ENCODE measurements at regions not wholly inside any gene's neighbourhood (a gene's known extent, or its start where the extent isn't known, plus 50 kb on each side); places are given as distances from the start of the nearest gene placed in this dataset.

DNA sequence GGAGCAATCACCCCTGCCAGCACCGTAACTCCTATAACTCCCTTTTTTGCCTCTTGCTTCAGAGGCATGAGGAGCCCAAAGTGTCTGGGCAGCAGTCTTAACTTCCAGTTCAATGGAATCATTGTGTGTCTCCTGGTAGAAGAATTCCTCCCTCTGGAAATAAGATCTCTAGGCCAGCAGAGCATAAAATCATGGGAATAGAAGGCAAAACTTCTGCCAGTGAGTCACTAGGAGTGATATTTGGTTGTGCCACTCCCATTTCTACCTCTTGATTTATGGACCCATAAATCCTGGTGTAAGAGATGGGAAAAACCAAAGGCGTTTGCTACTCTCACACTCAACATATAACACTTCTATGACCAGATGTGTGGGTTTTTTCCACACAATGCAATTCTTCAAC, 104.9 kb upstream of the FAM180A start:
- H3K36me3 ChIP-seq (ENCODE audit: insufficient read depth, low read length), result no peaks in the 10 kb centered on the region
- H3K9me3 ChIP-seq (ENCODE audit: low read length), result no peaks in the 10 kb centered on the region
- H3K4me1 ChIP-seq (ENCODE audit: low read length), result peaks cover 9% of the 10 kb centered on the region
- H3K4me3 ChIP-seq (ENCODE audit: low read length), result no peak overlapping the region
- no peaks in the 10 kb centered on the region for H3K79me2 ChIP-seq (ENCODE audit: low read length)
- no peak overlapping the region for H3K27ac ChIP-seq (ENCODE audit: low read length)
- DNase-seq, result no peak
- no peak overlapping the region for H3K4me2 ChIP-seq (ENCODE audit: low read depth, low read length, poor library complexity, severe bottlenecking)
- no peak overlapping the region for H2AFZ ChIP-seq (ENCODE audit: low read length)
- no peaks in the 10 kb centered on the region for H4K20me1 ChIP-seq (ENCODE audit: insufficient read depth, low read depth, low read length)
- no peak overlapping the region for H3K9ac ChIP-seq (ENCODE audit: low read length)
- no peaks in the 10 kb centered on the region for H3K27me3 ChIP-seq (ENCODE audit: low read length)
- no peaks in the 10 kb centered on the region for H3K9me2 ChIP-seq (replicated peaks; ENCODE audit: insufficient read depth, low read length)

DNA sequence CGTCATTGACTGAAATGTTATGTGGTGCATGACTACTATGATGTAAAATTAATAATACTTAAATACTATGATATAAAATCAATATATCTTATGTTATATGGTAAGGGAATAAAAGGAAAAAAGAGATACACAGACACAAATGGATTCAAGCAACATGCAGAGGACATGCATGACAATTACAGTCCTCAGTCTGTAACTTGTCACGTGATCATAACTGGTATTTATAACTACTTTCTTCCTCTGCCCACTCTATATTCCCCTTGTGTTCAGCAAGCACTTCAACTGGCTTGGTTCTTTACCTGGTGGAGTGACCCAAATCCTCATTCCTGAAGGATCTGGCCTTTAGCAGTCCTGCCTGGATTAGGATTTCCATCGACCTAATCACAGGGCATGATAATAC, 104.4 kb upstream of the FAM180A start:
- Histone ChIP-seq H2AFZ (ENCODE audit: low read length) (no peak overlapping the region), H3K9me3 (ENCODE audit: low read length) (no peaks in the 10 kb centered on the region), H3K4me2 (ENCODE audit: low read depth, low read length, poor library complexity, severe bottlenecking) (no peak overlapping the region), H3K9me2 (replicated peaks; ENCODE audit: insufficient read depth, low read length) (no peaks in the 10 kb centered on the region), H3K4me1 (ENCODE audit: low read length) (peaks cover 9% of the 10 kb centered on the region), H3K4me3 (ENCODE audit: low read length) (no peak overlapping the region), H4K20me1 (ENCODE audit: insufficient read depth, low read depth, low read length) (no peaks in the 10 kb centered on the region), H3K36me3 (ENCODE audit: insufficient read depth, low read length) (no peaks in the 10 kb centered on the region), H3K9ac (ENCODE audit: low read length) (no peak overlapping the region), H3K79me2 (ENCODE audit: low read length) (no peaks in the 10 kb centered on the region), H3K27me3 (ENCODE audit: low read length) (no peaks in the 10 kb centered on the region), H3K27ac (ENCODE audit: low read length) (no peak overlapping the region)
- no peak for DNase-seq

DNA sequence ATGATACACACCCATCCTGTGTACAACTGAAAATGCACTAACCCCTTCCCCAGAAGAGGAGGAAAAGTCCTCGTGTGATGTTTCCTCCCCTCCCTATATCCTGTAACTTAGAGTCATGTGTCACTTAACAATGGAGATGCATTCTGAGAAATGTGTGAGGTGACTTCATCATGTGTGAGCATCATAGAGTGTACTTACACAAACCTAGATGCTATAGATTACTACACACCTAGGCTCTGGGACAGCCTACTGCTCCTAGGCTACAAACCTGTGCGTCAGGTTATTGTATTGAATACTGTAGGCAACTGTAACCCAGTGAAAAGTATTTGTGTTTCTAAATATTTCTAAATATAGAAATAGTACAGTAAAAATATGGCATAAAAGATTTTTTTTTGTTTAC, 98.6 kb upstream of the FAM180A start:
- no peaks in the 10 kb centered on the region for H3K9me2 ChIP-seq (replicated peaks; ENCODE audit: insufficient read depth, low read length)
- no peaks in the 10 kb centered on the region for H3K36me3 ChIP-seq (ENCODE audit: insufficient read depth, low read length)
- H3K4me2 ChIP-seq (ENCODE audit: low read depth, low read length, poor library complexity, severe bottlenecking), result no peak overlapping the region
- no peaks in the 10 kb centered on the region for H3K79me2 ChIP-seq (ENCODE audit: low read length)
- no peak overlapping the region for H3K4me3 ChIP-seq (ENCODE audit: low read length)
- H3K27ac ChIP-seq (ENCODE audit: low read length), result no peak overlapping the region
- H3K27me3 ChIP-seq (ENCODE audit: low read length), result no peaks in the 10 kb centered on the region
- no peaks in the 10 kb centered on the region for H3K9me3 ChIP-seq (ENCODE audit: low read length)
- no peak overlapping the region for H2AFZ ChIP-seq (ENCODE audit: low read length)
- H4K20me1 ChIP-seq (ENCODE audit: insufficient read depth, low read depth, low read length), result no peaks in the 10 kb centered on the region
- H3K4me1 ChIP-seq (ENCODE audit: low read length), result peaks cover 11% of the 10 kb centered on the region
- no peak overlapping the region for H3K9ac ChIP-seq (ENCODE audit: low read length)
- DNase-seq, result no peak

DNA sequence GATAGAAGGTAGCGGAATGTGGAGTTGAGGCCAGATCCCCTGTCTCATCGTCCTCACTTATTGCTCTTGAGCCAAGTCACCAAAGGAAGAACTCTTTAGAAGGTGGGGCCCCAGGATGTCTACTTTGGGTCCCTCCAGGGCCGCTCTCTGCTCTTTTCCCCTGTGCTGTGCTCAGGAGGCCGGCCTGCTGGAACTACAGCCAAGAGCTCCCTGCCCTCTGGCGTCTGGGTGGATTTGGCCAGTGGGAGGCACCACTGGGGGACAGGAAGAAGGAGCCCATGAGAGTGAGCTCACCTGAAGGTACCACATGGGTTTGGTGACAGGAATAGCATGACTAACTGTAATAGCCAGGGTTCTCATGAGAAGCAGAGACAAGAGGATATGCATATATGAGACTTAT, 97.7 kb upstream of the FAM180A start:
- no peaks in the 10 kb centered on the region for H3K9me2 ChIP-seq (replicated peaks; ENCODE audit: insufficient read depth, low read length)
- H3K79me2 ChIP-seq (ENCODE audit: low read length), result no peaks in the 10 kb centered on the region
- no peaks in the 10 kb centered on the region for H4K20me1 ChIP-seq (ENCODE audit: insufficient read depth, low read depth, low read length)
- no peaks in the 10 kb centered on the region for H3K27me3 ChIP-seq (ENCODE audit: low read length)
- H3K9ac ChIP-seq (ENCODE audit: low read length), result no peak overlapping the region
- H3K27ac ChIP-seq (ENCODE audit: low read length), result no peak overlapping the region
- H2AFZ ChIP-seq (ENCODE audit: low read length), result no peak overlapping the region
- H3K4me3 ChIP-seq (ENCODE audit: low read length), result no peak overlapping the region
- H3K4me1 ChIP-seq (ENCODE audit: low read length), result peaks cover 15% of the 10 kb centered on the region
- H3K4me2 ChIP-seq (ENCODE audit: low read depth, low read length, poor library complexity, severe bottlenecking), result no peak overlapping the region
- no peaks in the 10 kb centered on the region for H3K9me3 ChIP-seq (ENCODE audit: low read length)
- no peaks in the 10 kb centered on the region for H3K36me3 ChIP-seq (ENCODE audit: insufficient read depth, low read length)
- no peak for DNase-seq

DNA sequence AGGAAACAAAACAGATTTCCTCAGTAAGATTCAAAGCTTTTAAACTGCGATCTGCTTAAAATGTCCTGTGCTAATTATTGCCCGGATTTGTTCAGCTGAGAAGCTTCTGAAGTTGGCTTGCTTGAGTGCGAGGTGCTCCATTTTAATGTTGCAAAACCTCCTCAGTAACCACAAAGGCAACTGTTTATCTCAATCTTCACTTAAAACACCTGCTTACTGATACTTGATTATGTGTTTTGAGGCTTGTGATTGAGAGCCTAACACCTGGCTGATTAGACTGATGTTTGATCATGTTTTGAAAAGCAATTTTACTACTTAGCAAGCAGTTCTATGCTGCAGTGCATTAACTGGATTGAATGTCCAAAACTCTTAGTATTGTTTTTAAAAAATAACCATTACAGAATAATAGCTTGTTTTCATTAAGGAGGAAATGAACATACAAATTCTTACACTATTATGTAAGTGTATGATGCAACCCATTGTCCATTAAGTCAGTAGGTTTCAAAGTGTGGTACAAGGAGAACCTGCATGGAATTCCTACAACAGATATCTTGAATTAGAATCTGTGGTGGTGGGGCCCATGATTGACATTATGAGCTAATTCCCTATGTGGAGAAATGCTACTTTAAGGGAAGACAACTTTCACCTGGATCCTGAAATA, 96.9 kb upstream of the FAM180A start:
- Histone ChIP-seq H3K4me2 (ENCODE audit: low read depth, low read length, poor library complexity, severe bottlenecking) (no peak overlapping the region), H3K27ac (ENCODE audit: low read length) (no peak overlapping the region), H3K27me3 (ENCODE audit: low read length) (no peaks in the 10 kb centered on the region), H3K9me2 (replicated peaks; ENCODE audit: insufficient read depth, low read length) (no peaks in the 10 kb centered on the region), H3K36me3 (ENCODE audit: insufficient read depth, low read length) (no peaks in the 10 kb centered on the region), H3K4me1 (ENCODE audit: low read length) (peaks cover 15% of the 10 kb centered on the region), H2AFZ (ENCODE audit: low read length) (no peak overlapping the region), H3K9ac (ENCODE audit: low read length) (no peak overlapping the region), H3K4me3 (ENCODE audit: low read length) (no peak overlapping the region), H3K9me3 (ENCODE audit: low read length) (no peaks in the 10 kb centered on the region), H3K79me2 (ENCODE audit: low read length) (no peaks in the 10 kb centered on the region), H4K20me1 (ENCODE audit: insufficient read depth, low read depth, low read length) (no peaks in the 10 kb centered on the region)
- DNase-seq, result no peak

DNA sequence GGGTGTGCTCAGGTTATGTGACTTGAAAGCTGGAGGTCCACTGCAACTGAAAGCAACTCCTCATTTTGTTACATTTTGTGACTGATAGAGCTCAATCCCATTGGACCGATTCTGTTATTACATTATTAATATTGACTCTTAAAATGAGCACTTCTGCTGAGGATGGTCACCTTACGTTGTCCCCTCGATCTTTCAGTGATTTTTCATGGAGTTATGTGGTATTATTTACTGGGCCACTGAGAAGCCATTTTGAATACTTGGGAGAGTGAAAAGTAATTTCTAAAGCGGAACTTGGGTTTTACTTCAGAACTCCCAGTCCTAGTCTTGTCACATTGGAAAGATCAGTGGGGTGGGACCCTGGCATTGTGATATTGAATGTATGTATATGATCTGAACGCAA, 96.3 kb upstream of the FAM180A start:
- no peak overlapping the region for H3K4me3 ChIP-seq (ENCODE audit: low read length)
- H3K9me2 ChIP-seq (replicated peaks; ENCODE audit: insufficient read depth, low read length), result no peaks in the 10 kb centered on the region
- no peaks in the 10 kb centered on the region for H3K9me3 ChIP-seq (ENCODE audit: low read length)
- H3K36me3 ChIP-seq (ENCODE audit: insufficient read depth, low read length), result no peaks in the 10 kb centered on the region
- DNase-seq, result no peak
- H4K20me1 ChIP-seq (ENCODE audit: insufficient read depth, low read depth, low read length), result no peaks in the 10 kb centered on the region
- H2AFZ ChIP-seq (ENCODE audit: low read length), result no peak overlapping the region
- H3K9ac ChIP-seq (ENCODE audit: low read length), result no peak overlapping the region
- no peaks in the 10 kb centered on the region for H3K27me3 ChIP-seq (ENCODE audit: low read length)
- H3K27ac ChIP-seq (ENCODE audit: low read length), result no peak overlapping the region
- peaks cover 15% of the 10 kb centered on the region for H3K4me1 ChIP-seq (ENCODE audit: low read length)
- H3K4me2 ChIP-seq (ENCODE audit: low read depth, low read length, poor library complexity, severe bottlenecking), result no peak overlapping the region
- H3K79me2 ChIP-seq (ENCODE audit: low read length), result no peaks in the 10 kb centered on the region

DNA sequence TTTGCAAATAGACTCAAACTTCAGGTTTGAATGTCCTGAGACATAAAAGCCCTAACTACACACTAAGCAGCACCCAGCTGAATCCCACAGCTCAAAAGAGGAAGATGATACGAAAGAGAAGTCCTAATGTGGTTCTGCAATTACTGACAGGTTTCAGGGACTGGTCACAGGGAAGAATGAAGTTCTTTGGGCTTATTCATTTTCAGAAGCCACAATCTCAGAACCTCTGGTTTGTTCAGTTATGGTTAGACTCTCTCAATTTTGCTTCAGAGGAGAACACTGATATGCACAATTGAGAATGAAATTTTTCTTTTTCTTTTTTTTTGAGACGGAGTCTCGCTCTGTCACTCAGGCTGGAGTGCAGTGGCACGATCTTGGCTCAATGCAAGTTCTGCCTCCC, 94.6 kb upstream of the FAM180A start:
- H3K4me2 ChIP-seq (ENCODE audit: low read depth, low read length, poor library complexity, severe bottlenecking), result no peak overlapping the region
- H3K36me3 ChIP-seq (ENCODE audit: insufficient read depth, low read length), result no peaks in the 10 kb centered on the region
- no peaks in the 10 kb centered on the region for H3K9me3 ChIP-seq (ENCODE audit: low read length)
- no peak overlapping the region for H3K4me3 ChIP-seq (ENCODE audit: low read length)
- H4K20me1 ChIP-seq (ENCODE audit: insufficient read depth, low read depth, low read length), result no peaks in the 10 kb centered on the region
- DNase-seq, result peak; percentile 60
- no peaks in the 10 kb centered on the region for H3K27me3 ChIP-seq (ENCODE audit: low read length)
- no peak overlapping the region for H2AFZ ChIP-seq (ENCODE audit: low read length)
- H3K9me2 ChIP-seq (replicated peaks; ENCODE audit: insufficient read depth, low read length), result no peaks in the 10 kb centered on the region
- no peak overlapping the region for H3K27ac ChIP-seq (ENCODE audit: low read length)
- peaks cover 15% of the 10 kb centered on the region for H3K4me1 ChIP-seq (ENCODE audit: low read length)
- no peaks in the 10 kb centered on the region for H3K79me2 ChIP-seq (ENCODE audit: low read length)
- no peak overlapping the region for H3K9ac ChIP-seq (ENCODE audit: low read length)

DNA sequence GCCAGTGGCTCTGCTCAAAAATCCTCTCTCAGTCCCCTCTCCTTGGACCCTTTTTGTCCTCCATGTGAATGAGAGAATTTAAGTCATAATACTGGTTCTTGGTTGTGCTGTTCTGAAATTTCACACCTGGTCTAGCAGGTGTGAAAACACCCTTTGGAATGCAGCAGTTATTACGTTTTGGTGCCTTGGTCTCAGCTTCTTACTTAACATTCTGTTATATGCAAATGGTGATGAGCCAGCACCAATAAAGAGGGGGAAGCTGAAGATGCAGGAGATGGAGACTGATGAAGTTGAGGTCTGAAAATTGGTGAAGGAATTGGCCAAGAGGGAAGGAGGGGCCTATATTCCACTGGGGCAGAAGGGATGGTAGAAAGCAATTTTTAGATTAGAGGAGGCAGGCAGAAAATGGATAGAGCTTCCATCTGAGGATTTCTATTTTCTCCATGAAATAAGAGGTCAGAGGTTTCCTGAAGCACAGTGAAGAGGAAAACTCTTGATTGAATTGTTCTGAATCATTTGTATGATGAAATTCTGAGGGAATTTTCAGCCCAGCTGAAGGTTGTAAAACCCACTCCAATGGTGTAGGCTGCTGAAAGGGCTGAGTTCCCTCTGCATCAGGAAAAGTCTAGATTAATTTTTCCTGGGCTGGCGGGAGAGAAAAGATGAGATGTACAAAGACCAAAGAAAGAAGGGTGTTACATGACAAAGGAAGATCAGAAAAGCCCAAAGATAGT, 94.0 kb upstream of the FAM180A start:
- Histone ChIP-seq H4K20me1 (ENCODE audit: insufficient read depth, low read depth, low read length) (no peaks in the 10 kb centered on the region), H3K36me3 (ENCODE audit: insufficient read depth, low read length) (no peaks in the 10 kb centered on the region), H3K4me3 (ENCODE audit: low read length) (no peak overlapping the region), H3K27me3 (ENCODE audit: low read length) (no peaks in the 10 kb centered on the region), H3K9me3 (ENCODE audit: low read length) (no peaks in the 10 kb centered on the region), H3K79me2 (ENCODE audit: low read length) (no peaks in the 10 kb centered on the region), H3K4me1 (ENCODE audit: low read length) (peaks cover 15% of the 10 kb centered on the region), H2AFZ (ENCODE audit: low read length) (no peak overlapping the region), H3K4me2 (ENCODE audit: low read depth, low read length, poor library complexity, severe bottlenecking) (no peak overlapping the region), H3K27ac (ENCODE audit: low read length) (no peak overlapping the region), H3K9me2 (replicated peaks; ENCODE audit: insufficient read depth, low read length) (no peaks in the 10 kb centered on the region), H3K9ac (ENCODE audit: low read length) (no peak overlapping the region)
- peak; percentile 52 for DNase-seq

All from Karpas-422 (cell line).